ENCODE measurements at regions not wholly inside any gene's neighbourhood (a gene's known extent, or its start where the extent isn't known, plus 50 kb on each side); places are given as distances from the start of the nearest gene placed in this dataset.

DNA sequence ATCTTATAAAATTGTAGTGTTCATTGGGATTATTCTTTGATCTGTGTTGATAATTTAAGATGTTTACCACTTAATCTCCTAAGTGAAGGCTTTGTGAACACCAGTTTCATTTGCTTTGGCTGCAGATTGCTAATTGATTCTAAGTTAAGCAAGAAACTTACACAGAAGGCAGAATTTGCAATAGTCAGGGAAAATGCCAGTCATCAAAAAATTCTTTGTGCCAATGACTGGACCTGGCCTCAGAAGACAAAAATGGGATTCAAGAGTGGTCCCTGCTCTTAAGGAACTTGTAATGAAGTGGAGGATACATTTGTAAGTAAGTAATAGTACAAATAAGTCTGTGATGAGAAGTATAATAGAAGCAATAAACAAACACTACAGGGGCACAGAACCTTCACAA lies 63.3 kb upstream of the EXOC2 start:
- TF ChIP-seq, protein P1, sequence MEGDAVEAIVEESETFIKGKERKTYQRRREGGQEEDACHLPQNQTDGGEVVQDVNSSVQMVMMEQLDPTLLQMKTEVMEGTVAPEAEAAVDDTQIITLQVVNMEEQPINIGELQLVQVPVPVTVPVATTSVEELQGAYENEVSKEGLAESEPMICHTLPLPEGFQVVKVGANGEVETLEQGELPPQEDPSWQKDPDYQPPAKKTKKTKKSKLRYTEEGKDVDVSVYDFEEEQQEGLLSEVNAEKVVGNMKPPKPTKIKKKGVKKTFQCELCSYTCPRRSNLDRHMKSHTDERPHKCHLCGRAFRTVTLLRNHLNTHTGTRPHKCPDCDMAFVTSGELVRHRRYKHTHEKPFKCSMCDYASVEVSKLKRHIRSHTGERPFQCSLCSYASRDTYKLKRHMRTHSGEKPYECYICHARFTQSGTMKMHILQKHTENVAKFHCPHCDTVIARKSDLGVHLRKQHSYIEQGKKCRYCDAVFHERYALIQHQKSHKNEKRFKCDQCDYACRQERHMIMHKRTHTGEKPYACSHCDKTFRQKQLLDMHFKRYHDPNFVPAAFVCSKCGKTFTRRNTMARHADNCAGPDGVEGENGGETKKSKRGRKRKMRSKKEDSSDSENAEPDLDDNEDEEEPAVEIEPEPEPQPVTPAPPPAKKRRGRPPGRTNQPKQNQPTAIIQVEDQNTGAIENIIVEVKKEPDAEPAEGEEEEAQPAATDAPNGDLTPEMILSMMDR (IDR thresholded peaks at IDR 0.05), result no peak
- no peak for TF ChIP-seq EP300 (IDR thresholded peaks at IDR 0.05)

Measured in ovary (tissue), 3 donors.